Fibroblast of skin of back (primary cell): ENCODE measurements at regions not wholly inside any gene's neighbourhood (a gene's known extent, or its start where the extent isn't known, plus 50 kb on each side); places are given as distances from the start of the nearest gene placed in this dataset.
"Not testable (repeated sequence)": the region's sequence is repeated elsewhere in the genome, so short reads cannot be mapped to it uniquely, and the experiment has no call there.

Experiments
- DNase-seq: peaks from one replicate; pipeline ENCODE4 v3.0.0-alpha.2; 2013

DNA sequence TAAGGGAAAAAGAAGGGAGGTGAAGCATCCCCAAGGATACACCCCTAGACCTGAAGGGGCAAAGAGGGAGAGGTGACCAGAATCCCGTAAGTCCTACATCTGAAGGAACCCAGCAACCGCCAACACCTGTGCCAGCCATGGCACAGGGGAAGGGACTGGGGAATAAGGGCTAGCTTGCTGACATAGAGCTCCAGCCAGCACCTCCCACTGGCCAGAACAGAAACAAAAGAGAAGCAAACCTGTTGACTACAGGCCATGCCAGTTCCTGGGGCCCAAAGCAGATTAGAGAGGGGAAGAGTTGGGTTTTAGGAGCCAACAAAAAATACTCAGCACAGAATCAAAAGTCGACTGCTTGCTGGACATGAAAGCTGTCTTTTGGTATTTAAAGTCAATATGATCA, 244.6 kb downstream of the SUCLG1 start:
- no peak for DNase-seq

- DNase-seq, result no peak
Measured at GRCh38 chr2:84212611-84213314, 246.3 kb downstream of the SUCLG1 start.

DNA sequence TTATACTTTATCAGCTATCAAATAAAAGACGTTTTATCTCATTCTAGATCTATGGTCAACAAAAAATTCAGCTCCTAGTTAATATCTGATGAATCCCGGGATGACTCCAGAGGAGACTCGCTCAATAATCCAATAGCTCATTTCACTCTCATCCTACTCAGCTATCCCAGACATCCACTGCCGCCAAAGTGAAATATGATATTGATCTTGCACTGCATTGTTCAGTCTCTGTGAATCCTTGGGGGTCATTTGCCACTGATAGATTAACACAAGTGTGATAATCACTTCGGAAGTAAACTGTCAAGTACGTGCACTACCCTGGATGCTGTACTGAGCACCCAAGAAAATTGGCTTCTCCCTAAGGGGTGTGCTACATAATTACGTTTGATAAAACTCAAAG, 249.1 kb downstream of the SUCLG1 start:
- DNase-seq, result no peak

- no peak for DNase-seq
Measured at GRCh38 chr2:84204995-84205394, 254.1 kb downstream of the SUCLG1 start.

- no peak for DNase-seq
Measured at GRCh38 chr2:84202166-84202565, 256.9 kb downstream of the SUCLG1 start.

- no peak for DNase-seq
Measured at GRCh38 chr2:84201158-84201557, 257.9 kb downstream of the SUCLG1 start.

DNA sequence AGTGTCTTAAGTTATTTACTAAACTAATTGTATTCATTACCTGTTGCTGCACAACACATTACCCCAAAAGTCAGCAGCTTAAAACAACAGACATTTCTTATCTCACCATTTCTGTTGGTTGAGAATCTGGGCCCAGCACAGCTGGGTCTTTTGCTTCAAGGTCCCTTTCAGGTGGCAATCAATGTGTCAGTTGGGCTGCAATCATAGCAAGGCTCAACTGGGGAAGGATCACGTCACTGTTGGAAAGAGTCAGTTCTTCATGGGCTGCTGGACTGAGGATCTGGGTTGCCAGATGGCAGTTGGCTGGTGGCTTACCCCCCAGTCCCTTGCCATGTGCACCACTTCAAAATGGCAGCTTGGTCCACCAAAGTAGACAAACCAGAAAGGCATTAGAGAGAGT, 261.2 kb downstream of the SUCLG1 start:
- no peak for DNase-seq

DNA sequence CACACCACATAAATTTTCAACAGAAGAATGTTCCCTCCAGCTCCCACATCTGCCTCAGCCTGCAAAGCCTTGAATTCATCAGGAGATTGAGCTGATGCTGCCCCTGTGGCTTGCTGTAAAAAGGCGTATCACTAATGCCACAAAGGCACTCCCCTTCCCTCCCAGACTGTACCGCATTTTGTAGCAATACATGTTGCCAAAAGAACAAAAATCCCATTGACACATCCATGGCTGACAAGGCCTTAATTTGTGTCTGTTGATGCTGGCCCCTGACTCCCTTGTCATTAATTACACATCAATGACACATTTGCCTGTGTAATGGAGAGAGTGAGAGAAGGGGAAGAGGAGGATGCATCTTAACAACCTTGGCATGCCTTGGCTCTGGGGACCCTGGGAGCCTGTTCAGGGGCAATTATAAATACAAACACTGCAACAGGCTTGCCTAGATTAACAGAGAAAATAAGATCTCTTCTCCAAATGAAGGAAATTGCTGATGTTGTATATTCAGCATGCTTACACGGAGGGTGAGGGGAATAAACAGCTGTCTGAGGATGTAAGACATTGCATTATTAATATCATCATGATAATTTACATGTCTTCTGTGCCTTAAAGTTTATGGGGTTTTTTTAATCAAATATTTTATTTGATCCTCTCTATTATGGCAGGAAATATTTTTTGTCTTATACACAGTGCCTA, 264.0 kb downstream of the SUCLG1 start:
- no peak for DNase-seq

GRCh38 chr2:84194181-84194580, 264.9 kb downstream of the SUCLG1 start:
- DNase-seq, result no peak

- no peak for DNase-seq
Measured at GRCh38 chr2:84187258-84187657, 271.8 kb downstream of the SUCLG1 start.

DNA sequence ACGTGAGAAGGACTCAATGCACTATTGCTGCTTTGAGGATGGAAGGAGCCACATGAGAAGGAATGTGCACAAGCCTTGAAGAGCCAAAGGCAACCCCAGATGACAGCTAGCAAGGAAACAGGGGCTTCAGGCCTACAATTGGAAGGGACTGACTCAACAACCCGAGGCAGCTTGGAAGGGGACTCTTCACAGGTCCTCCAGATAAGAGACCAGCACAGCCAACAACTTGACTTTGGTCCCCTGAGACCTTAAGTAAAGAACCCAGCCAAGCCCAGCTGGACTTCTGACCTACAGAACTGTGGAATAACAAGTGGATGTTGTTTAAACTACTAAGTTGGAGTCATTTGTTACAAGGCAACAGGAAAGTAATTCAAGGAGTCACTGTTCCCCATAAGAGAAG, 277.2 kb downstream of the SUCLG1 start:
- no peak for DNase-seq

GRCh38 chr2:84177733-84178132, 281.3 kb downstream of the SUCLG1 start:
- no peak for DNase-seq

- no peak for DNase-seq
Measured at GRCh38 chr2:84175970-84176369, 283.1 kb downstream of the SUCLG1 start.

DNA sequence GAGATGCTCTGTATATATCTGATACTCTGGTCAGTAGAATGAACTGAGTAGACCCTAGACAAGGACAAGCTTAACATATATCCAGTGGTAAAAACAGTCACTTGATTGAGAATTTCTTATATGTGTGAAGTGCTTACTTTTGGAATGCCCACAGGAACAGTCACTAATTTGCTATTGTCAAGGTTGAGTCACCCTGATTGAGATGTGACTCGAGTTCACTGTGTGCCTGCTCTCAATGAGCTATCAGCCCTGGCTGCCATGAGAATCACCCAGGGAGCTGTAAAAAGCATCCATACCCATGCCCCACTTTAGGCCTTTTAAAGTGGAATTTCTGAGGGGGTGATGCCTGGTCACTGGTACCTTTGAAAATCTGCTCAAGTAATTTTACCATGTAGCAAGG, 283.7 kb downstream of the SUCLG1 start:
- DNase-seq, result peak; percentile 1

GRCh38 chr2:84173041-84173440, 286.0 kb downstream of the SUCLG1 start:
- no peak for DNase-seq

DNA sequence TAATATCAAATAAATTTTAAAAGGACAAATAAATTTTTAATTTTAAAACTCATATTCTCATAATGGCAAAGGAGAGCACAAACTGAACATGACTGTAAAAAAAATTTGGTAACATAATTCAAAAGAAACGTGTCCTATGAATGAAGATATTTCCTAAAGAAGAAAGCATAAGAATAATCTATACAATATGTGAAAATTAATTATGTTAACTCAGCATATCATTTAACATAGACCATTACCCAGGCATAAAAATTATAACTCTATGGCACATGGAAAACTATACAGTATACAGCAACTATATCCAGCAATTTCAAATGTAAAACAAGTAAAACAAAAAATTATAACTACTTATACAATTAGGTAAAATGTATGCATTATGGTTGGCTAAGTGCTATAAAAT, 288.1 kb downstream of the SUCLG1 start:
- DNase-seq, result no peak

DNA sequence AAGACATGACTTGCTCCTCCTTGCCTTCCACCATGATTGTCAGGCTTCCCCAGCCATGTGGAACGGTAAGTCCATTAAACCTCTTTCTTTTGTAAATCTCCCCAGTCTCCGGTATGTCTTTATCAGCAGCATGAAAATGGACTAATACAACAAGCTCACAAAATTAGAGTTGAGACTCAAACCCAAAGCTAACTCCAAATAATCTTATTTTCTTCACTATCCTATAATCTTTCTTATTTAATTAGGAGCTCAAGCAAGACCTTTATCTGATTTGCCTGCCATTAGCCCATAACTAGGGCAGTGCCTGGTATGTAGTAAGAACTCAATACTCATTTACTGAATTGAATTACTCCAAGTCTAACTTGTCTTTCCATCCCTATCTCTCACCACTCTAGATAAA, 289.2 kb downstream of the SUCLG1 start:
- no peak for DNase-seq

DNA sequence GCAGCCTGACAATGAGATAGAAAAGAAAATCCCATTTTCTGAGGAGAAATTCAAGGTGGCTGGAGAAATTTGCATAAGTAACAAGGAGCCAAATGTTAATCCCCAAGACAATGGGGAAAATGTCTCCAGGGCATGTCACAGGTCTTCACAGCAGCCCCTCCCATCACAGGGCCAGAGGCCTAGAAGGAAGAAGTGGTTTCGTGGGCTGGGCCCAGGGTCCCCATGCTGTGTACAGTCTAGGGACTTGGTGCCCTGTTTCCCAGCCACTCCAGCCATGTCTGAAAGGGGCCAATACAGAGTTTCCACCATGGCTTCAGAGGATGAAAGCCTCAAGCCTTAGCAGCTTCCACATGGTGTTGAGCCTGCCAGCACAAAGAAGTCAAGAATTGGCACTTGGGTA, 290.5 kb downstream of the SUCLG1 start:
- DNase-seq, result not testable (repeated sequence)

DNA sequence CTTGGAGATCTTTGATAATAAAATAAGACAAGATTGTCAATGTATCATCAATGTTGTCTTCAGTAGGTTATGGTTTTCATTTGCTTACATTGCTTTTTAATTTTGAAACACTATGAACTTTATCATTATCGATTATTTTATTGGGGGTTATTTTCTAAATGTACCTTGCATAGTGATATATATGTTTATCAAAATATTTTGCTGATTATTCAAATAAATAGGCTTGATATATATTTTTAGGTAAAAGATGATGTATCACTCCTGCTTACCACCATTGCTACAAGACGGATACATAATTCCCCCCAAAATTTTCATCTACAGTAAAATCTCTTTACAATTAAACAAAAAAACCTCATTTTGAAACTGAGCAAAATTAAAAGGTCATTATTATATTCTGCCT, 293.8 kb downstream of the SUCLG1 start:
- no peak for DNase-seq

DNA sequence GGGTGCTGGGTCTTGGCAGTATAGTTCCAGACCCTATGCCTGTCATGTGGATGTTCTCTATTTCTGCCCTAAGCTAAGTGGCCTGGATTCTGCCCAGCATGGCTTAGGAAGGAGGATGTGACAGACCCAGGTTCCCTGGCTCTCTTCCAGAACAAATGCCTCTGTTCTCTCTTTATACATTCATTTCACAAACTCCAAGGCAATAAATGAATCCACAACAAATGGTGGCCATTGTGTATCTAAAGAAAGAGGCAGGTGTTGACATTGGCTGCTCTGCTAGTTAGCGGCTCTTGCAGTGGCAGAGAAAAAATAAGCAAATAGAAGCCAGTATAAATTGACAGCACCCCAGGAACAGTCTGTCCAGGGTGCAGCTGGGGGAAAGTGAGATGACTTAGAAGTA, 298.6 kb downstream of the SUCLG1 start:
- DNase-seq, result no peak

DNA sequence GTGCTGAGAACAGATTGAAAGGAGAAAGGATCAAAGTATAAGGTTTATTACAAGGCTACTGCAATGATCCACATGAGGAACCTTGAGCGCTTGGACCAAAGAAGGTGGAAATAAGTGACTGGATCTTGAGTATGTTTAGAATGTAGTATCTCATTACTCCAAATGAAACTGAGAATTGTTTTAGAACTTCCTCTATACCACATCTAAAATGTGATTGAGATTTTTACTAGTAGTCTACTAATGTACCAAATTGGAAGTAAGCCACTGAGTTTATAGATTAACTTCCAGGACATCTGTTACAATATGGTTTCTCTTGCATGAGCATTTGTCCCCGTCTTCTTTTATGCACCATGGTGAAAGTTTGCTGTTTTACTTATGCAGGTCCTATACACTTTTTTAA, 300.5 kb downstream of the SUCLG1 start:
- DNase-seq, result no peak

DNA sequence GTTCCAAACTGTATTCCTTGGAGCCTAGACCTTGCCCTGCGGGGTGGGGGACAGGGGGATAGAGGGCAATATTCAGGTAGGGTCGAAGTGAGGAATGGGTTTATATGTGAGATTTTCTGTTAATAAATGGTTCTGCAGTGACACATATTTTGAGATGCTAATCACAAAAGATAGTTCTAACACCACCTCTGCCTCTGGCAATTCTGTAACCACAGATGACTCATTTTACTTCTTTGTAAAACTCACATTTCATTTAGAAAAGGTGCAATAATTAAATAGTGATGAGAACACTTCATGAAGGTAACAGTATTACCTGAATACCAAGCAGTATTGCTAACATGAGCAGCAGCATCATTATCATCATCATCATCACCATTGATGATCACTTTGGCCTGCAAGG, 306.6 kb downstream of the SUCLG1 start:
- no peak for DNase-seq

- DNase-seq, result no peak
Measured at GRCh38 chr2:84144345-84144744, 314.7 kb downstream of the SUCLG1 start.

DNA sequence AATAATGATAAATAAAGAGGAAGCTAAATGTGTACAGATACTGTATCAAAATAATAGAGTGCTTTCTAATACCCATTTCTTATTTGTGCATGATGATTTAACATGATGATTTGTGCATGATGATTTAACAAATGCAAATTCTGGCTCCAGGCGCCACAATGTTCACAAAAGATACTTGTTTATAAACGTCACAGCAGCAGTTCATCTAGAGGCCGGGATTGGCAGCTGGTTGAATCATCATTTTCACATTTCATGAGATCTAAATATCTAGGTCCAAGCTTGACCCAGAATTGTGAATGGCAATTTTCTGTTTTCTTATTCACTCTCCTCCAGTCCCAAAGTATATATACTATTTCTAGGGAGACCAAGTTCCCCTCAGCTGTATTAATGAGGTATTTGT, 322.0 kb downstream of the SUCLG1 start:
- DNase-seq, result no peak

DNA sequence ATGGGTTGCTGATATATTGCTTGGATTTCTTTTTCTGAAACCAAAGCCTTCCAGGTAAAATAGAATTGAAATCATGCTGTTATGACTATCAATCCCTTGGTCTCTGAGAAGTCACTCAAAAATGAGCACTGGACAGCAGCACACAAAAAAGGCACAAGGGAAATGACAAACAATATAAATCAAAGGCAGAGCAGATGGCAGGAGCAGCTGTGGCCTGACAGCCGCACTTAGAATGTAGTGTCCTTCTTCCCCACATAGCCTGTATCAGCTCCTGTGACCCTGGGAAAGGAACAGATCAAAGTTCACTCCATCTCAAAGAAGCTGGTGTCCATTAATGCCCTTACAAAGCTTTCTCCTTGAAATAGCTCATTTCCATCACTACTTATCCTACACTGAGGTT, 326.7 kb downstream of the SUCLG1 start:
- DNase-seq, result no peak
